ENCODE measurements at regions not wholly inside any gene's neighbourhood (a gene's known extent, or its start where the extent isn't known, plus 50 kb on each side); places are given as distances from the start of the nearest gene placed in this dataset.
"Not testable (repeated sequence)": the region's sequence is repeated elsewhere in the genome, so short reads cannot be mapped to it uniquely, and the experiment has no call there.

GRCh38 chr17:64772845-64773299, 110.8 kb upstream of the SMURF2 start:
- peak; percentile 44 for DNase-seq (ENCODE audit: low spot score)

DNA sequence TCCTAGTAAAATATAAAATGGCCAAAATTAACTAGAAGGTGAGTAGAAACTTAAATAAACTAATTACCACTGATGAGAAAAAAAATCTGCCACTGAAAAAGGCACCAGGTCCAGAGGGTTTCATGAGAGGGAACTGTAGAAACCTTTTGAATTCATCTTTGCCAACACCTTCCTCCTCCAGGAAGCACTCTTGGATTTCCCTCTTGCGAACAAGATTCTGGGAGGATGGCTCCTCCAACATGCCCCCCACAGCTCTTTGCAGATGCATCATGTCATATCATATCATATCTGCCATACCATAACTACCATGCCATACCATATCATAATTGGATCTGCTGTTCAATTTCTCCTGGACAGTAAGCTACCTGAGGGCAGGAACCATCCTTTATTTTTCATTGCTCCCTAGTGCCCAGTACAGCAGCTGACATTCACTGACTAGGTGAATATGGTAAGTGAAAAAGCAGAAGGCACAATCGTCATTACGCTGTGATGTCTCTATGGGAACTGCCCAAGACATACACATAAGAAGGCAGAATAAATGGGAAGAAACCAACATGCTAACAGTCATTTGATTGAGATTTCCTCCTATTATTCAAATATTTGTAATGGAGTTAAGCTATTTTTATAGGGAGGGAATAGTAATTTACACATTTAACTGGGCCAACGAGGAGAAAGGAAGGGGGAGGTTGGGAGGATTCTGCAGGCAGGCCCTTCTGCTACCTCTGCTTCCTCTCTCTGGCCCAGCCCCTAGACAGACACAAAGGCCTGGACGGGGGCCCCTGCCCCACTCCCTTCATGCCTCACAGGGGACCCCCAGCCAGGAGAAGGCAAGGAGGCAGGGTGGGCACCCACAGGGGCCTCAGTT, 110.1 kb upstream of the SMURF2 start:
- no peak for DNase-seq (ENCODE audit: low spot score)

DNA sequence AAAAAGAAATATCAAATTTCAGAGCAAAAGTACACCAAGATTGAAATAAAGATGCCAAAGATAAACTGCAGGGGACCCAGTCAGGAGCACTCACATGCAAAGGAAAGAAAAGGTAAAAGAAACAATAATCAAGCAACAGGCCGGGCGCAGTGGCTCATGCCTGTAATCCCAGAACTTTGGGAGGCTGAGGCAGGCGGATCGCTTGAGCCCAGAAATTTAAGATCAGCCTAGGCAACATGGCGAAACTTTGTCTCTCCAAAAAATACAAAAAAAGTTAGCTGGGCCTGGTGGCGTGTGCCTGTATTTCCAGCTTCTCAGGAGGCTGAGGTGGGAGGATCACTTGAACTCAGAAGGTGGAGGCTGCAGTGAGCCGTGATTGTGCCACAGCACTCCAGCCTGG, 107.6 kb upstream of the SMURF2 start:
- no peak for DNase-seq (ENCODE audit: low spot score)

- peak; percentile 49 for DNase-seq (ENCODE audit: low spot score)
Measured at GRCh38 chr17:64767269-64767997, 105.3 kb upstream of the SMURF2 start.

- DNase-seq (ENCODE audit: low spot score) = no peak
Measured at GRCh38 chr17:64765191-64765889, 103.2 kb upstream of the SMURF2 start.

- no peak for DNase-seq (ENCODE audit: low spot score)
Measured at GRCh38 chr17:64750891-64751677, 89.0 kb upstream of the SMURF2 start.

DNA sequence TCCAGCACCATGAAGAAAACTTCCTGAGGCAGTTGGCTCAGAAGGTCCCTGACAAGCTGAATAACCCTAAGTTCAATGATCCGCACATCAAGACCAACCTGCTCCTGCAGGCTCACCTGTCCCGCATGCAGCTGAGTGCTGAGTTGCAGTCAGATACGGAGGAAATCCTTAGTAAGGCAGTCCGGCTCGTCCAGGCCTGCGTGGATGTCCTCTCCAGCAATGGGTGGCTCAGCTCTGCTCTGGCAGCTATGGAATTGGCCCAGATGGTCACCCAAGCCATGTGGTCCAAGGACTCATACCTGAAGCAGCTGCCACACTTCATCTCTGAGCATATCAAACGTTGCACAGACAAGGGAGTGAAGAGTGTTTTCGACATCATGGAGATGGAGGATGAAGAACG, 88.4 kb upstream of the SMURF2 start:
- DNase-seq (ENCODE audit: low spot score) = no peak

- no peak for DNase-seq (ENCODE audit: low spot score)
Measured at GRCh38 chr17:64749306-64749705, 87.2 kb upstream of the SMURF2 start.

- DNase-seq (ENCODE audit: low spot score) = no peak
Measured at GRCh38 chr17:64747938-64748540, 85.9 kb upstream of the SMURF2 start.

- no peak for DNase-seq (ENCODE audit: low spot score)
Measured at GRCh38 chr17:64742326-64742725, 80.2 kb upstream of the SMURF2 start.

GRCh38 chr17:64741916-64742315, 79.8 kb upstream of the SMURF2 start:
- not testable (repeated sequence) for DNase-seq (ENCODE audit: low spot score)

DNA sequence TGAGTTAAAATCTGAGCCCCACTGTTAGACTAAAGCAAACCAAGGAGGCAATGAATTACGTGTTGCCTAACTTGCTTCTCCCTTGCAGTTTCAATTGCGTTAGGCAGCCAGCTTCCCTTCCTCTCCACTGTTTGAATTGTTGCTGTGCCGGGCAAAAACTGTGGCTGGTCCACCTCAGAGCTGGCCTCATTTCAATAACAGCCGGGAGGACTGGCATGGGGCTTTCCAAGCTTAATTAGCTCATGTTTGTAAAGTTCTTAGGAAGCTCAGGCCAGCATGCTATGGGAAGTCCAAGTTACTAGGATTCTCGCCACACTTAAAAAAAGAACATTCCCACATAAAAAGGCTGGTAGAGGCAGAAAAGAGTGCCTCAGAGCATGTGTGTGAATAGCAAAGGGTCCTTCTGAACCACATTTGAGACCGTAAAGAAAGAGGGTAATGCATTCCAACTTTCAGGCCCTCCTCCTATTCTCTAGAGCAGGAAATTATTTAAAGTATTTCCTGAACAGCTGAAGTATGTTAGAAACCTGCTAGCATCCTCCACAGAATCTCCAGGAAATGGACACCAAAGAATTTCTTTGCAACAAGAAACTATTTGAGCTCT, 79.0 kb upstream of the SMURF2 start:
- DNase-seq (ENCODE audit: low spot score) = no peak

DNA sequence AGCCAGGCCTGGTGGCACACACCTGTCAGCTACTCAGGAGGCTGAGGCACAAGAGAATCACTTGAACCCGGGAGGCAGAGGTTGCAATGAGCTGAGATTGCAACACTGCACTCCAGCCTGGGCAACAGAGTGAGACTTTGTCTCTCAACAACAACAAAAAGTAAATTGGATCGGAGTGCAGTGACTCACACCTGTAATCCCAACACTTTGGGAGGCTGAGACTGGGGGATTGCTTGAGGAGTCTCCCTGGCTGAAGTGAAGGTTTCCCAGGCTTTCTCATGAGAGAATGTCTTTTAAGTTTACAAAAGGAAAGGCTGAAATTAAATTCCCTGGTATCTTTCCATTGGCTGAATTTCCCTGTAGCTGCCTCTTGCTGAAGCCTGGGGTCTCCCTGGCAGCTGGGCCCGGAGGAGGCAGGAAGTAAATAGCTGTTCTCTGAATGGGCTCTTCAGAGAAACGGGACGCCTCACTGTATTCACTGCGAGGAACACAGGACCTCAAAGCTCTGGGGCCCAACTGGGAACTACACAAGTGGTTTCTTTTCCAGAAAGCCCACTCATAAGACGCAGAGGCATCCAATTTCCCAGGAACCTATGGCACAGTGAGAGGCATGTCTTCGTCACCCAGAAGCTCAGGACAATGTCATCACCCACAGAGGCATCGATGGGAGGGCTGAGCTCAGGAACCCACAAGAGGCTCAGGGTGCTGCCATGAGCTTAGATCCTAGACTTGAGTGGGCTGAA, 77.4 kb upstream of the SMURF2 start:
- DNase-seq (ENCODE audit: low spot score) = no peak

- no peak for DNase-seq (ENCODE audit: low spot score)
Measured at GRCh38 chr17:64736804-64737492, 74.8 kb upstream of the SMURF2 start.

DNA sequence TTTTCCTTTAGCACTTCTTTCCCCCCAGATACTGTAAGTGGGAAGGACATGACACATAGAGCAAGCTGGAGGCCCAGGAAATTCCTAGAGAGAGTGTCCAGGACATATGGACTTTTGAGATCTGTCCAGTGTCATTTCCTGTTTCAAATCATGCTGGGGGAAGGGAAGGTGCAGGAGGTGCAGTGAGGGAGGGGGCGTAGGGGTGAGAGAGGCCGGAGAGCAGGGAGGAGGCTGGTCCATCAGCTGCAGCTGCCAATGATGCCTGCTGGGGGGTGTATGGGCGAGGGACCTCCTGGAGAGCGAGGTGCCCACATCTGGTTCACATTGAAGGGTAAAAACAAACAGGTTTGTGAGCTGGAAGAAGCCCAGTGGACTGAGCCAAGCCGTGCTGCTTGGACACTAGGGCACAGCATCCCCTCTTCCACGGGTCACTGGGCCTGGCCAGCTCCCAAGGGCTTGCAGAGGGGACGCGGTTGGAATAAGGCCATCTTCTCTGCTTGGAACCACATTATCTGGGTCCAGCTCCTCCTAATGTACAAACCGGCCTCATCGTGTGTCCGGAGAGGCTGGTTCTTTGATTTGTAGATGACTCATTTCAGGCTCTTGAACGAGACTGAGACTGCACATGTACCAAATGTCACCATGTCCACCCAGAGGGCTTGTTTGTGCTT, 70.4 kb upstream of the SMURF2 start:
- no peak for DNase-seq (ENCODE audit: low spot score)

DNA sequence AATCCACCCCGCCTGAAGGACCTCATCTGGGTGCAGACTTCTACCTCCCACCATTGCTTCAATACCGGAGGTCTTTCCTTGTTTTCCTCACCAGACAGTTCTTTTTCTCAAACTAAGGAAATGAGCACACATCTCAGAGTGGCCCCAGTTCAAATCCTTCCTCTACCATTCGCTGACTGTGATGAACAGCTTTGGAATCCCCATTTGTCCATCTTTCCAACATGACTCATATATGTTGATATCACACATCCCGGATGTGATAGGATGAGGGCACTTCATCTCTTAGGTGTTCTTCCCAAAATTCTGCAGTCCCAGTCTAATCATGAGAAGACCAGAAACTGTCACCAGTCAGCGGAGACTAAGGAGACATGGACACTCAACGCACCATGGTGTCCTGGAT, 67.9 kb upstream of the SMURF2 start:
- not testable (repeated sequence) for DNase-seq (ENCODE audit: low spot score)

DNA sequence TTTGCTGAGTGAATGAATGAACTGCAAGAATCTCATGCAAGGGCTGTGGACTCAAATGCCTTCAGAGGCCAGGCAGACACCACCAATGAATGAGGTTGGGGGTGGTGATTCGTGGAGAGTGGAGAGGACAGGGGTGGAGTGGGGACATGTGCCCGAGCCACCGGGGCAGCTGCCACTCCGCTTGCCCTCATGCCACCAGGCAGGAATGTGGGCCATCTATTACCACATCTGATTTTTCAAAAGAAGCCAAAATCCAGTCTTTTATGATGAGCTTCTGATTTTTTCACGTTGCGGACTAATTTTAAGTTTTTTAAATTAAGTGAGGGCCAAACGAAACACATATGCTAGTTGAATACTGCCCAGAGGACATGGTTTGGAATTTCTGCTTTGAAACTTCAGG, 67.1 kb upstream of the SMURF2 start:
- DNase-seq (ENCODE audit: low spot score) = no peak

DNA sequence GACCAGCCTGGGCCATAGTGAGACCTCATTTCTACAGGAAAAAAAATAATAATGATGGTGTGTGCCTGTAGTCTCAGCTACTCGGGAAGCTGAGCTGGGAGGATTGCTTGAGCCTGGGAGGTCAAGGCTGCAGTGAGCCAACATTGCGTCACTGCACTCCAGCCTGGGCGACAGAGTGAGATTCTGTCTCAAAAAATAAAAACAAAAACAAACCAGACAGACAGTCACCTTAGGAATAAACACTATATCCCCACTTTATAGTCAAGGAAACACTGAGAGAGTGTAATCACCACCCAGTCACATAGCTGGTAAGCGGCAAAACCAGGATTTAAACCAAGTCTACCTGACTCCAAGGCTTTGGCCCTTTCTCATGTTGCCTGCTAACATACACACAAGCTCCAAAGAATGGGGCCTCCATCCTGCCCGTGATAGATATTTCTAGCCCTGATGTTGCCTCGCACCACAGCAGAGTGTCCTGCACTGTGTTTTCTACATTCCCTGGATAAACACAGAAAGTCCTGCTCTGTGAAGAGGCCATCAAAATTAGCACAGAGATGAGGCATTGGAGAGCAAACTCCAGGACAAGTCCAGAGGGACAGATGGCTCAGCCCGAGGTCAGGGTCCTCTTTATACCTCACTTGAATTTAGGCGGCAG, 66.1 kb upstream of the SMURF2 start:
- no peak for DNase-seq (ENCODE audit: low spot score)

DNA sequence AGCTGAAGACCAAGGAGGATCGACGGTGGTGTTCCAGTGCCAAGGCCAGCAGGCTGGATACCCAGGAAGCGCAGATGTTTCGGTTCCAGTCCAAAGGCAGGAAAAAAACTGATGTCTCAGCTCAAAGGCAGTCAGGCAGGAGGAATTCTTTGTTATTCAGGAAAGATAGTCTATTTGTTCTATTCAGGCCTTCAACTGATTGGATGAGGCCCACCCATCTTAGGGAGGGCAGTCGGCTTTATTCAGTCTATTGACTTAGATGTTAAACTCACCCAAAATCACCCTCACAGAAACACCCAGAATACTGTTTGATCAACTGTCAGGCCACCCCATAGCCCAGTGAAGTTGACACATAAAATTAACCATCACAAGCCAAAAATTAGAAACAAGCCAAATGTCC, 63.9 kb upstream of the SMURF2 start:
- DNase-seq (ENCODE audit: low spot score) = not testable (repeated sequence)
